ENCODE measurements at regions not wholly inside any gene's neighbourhood (a gene's known extent, or its start where the extent isn't known, plus 50 kb on each side); places are given as distances from the start of the nearest gene placed in this dataset.
"Not testable (repeated sequence)": the region's sequence is repeated elsewhere in the genome, so short reads cannot be mapped to it uniquely, and the experiment has no call there.

DNA sequence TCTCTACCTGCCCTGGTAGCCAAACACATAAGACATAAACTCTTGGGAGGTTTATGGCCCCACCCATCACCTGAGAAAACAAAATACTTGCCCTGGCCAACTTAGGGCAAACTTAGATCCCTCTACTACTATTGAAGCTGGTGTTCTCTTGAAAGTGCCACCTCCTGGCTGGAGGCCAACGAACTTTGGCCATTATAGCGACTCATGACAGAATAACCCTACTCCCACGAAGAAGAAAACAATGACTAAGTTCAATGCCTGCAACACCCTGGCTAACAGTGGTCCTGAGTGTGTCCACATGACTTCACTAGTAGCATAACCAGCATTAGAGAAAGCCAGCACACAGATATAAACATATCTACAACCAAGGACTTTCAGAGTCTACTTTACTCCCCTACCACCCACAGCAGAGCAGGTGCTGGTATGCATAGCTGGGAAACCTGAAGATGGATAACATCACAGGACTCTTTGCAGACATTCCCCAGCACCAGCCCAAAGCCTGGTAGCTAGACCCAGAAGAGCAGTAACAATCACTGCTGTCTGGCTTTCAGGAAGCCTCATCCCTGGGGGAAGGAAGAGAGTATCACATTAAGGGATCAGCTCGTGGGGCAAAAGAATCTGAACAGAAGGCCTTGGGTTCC lies 81.0 kb downstream of the SLC30A10 start:
- no peaks in the 10 kb centered on the region for H3K27me3 ChIP-seq (ENCODE audit: control insufficient read depth, insufficient read depth, low read length)
- no peak for DNase-seq

DNA sequence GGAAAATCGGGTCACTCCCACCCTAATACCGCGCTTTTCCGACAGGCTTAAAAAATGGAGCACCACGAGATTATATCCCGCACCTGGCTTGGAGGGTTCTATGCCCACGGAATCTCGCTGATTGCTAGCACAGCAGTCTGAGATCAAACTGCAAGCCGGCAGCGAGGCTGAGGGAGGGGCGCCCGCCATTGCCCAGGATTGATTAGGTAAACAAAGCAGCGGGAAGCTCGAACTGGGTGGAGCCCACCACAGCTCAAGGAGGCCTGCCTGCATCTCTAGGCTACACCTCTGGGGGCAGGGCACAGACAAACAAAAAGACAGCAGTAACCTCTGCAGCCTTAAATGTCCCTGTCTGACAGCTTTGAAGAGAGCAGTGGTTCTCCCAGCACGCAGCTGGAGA lies 88.8 kb downstream of the SLC30A10 start:
- H3K4me3 ChIP-seq (ENCODE audit: insufficient read depth, low read depth, low read length); dilution Hi-C loops (cut with HindIII; ENCODE audit: low sequenced_read_pairs, unreplicated experiment): not testable (repeated sequence)

More for the DNA sequence above, 81.0 kb downstream of the SLC30A10 start:
- dilution Hi-C loops (cut with HindIII; ENCODE audit: low sequenced_read_pairs, unreplicated experiment) (no loop called here), intact Hi-C loops (cut with micrococcal nuclease) (no loop called here), in situ Hi-C loops (cut with MboI; ENCODE audit: low sequenced_read_pairs) (no loop called here)
- TF ChIP-seq RCOR1 (IDR thresholded peaks at IDR 0.05; ENCODE audit: insufficient replicate concordance, low read length) = no peak
- Histone ChIP-seq H4K20me1 (ENCODE audit: insufficient read depth, low read length) (no peaks in the 10 kb centered on the region), H2AFZ (replicated peaks; ENCODE audit: low read length, poor library complexity) (no peak overlapping the region), H3K27ac (ENCODE audit: insufficient read depth, low read length) (no peak overlapping the region), H4K5ac (ENCODE audit: low read depth, low read length) (no peak overlapping the region), H2BK5ac (ENCODE audit: low read depth, low read length, poor library complexity, severe bottlenecking) (no peak overlapping the region), H2AK5ac (ENCODE audit: low read depth, low read length) (no peak overlapping the region), H2BK15ac (ENCODE audit: low read depth, low read length) (no peak overlapping the region), H3K4me2 (ENCODE audit: low read depth, low read length) (no peak overlapping the region), H4K8ac (ENCODE audit: low read depth in 2 of 2, low read length in 2 of 2) (no peak overlapping the region), H3K9me3 (ENCODE audit: control insufficient read depth, insufficient read depth, low read length) (no peaks in the 10 kb centered on the region), H3K36me3 (ENCODE audit: control insufficient read depth, insufficient read depth, low read length) (no peaks in the 10 kb centered on the region), H3K79me1 (ENCODE audit: low read depth in 1 of 2, low read length in 2 of 2) (no peaks in the 10 kb centered on the region), H3K23ac (ENCODE audit: low read depth, low read length) (no peak overlapping the region), H3K4me1 (ENCODE audit: control insufficient read depth, insufficient read depth, low read length) (no peaks in the 10 kb centered on the region), H3K4me3 (ENCODE audit: insufficient read depth, low read depth, low read length) (no peak overlapping the region), H3K14ac (replicated peaks; ENCODE audit: low read depth, low read length) (no peak overlapping the region), H3K9me1 (ENCODE audit: insufficient read depth, low read length) (no peaks in the 10 kb centered on the region), H4K91ac (ENCODE audit: insufficient read depth, low read depth, low read length) (no peak overlapping the region), H2BK120ac (ENCODE audit: low read depth, low read length) (no peak overlapping the region), H2AK9ac (replicated peaks; ENCODE audit: low read depth, low read length, poor library complexity) (no peak overlapping the region), H3K4ac (ENCODE audit: low read depth, low read length) (no peak overlapping the region), H2BK20ac (ENCODE audit: low read depth, low read length) (no peak overlapping the region), H3K56ac (ENCODE audit: extremely low read depth, insufficient read depth, low read length) (no peak overlapping the region), H3K9ac (ENCODE audit: low read depth, low read length) (no peak overlapping the region), H3K18ac (ENCODE audit: low read depth, low read length) (no peak overlapping the region)
- POLR2A ChIA-PET (ENCODE audit: unreplicated experiment) = no interaction called here
- WGBS, 2 experiments (ENCODE audit: extremely low coverage in 2 of 2, insufficient read length in 1 of 2) = 48% methylated on average over 2 of the region's 4 CpGs; no CpG with 5 or more reads in 1 of the 2 experiments
- no peak for ATAC-seq (ENCODE audit: low read depth)
- BruUV-seq (replicated peaks) = no TSS peak
- CTCF ChIA-PET = no interaction called here

More for the DNA sequence above, 88.8 kb downstream of the SLC30A10 start:
- CTCF ChIA-PET; H3K4me1 ChIP-seq (ENCODE audit: control insufficient read depth, insufficient read depth, low read length); DNase-seq; H3K14ac ChIP-seq (replicated peaks; ENCODE audit: low read depth, low read length); H3K9me3 ChIP-seq (ENCODE audit: control insufficient read depth, insufficient read depth, low read length); H4K5ac ChIP-seq (ENCODE audit: low read depth, low read length); H2BK20ac ChIP-seq (ENCODE audit: low read depth, low read length); H2AFZ ChIP-seq (replicated peaks; ENCODE audit: low read length, poor library complexity); ATAC-seq (ENCODE audit: low read depth); POLR2A ChIA-PET (ENCODE audit: unreplicated experiment); H2BK5ac ChIP-seq (ENCODE audit: low read depth, low read length, poor library complexity, severe bottlenecking); H3K4ac ChIP-seq (ENCODE audit: low read depth, low read length); H3K27ac ChIP-seq (ENCODE audit: insufficient read depth, low read length); H4K91ac ChIP-seq (ENCODE audit: insufficient read depth, low read depth, low read length); H3K36me3 ChIP-seq (ENCODE audit: control insufficient read depth, insufficient read depth, low read length); H4K8ac ChIP-seq (ENCODE audit: low read depth in 2 of 2, low read length in 2 of 2); BruUV-seq (replicated peaks); H3K56ac ChIP-seq (ENCODE audit: extremely low read depth, insufficient read depth, low read length); H3K18ac ChIP-seq (ENCODE audit: low read depth, low read length); H3K27me3 ChIP-seq (ENCODE audit: control insufficient read depth, insufficient read depth, low read length); H2AK9ac ChIP-seq (replicated peaks; ENCODE audit: low read depth, low read length, poor library complexity); H3K23ac ChIP-seq (ENCODE audit: low read depth, low read length); H3K4me2 ChIP-seq (ENCODE audit: low read depth, low read length); H2AK5ac ChIP-seq (ENCODE audit: low read depth, low read length); H3K79me1 ChIP-seq (ENCODE audit: low read depth in 1 of 2, low read length in 2 of 2); H4K20me1 ChIP-seq (ENCODE audit: insufficient read depth, low read length); in situ Hi-C loops (cut with MboI; ENCODE audit: low sequenced_read_pairs); H2BK15ac ChIP-seq (ENCODE audit: low read depth, low read length); H2BK120ac ChIP-seq (ENCODE audit: low read depth, low read length); H3K9ac ChIP-seq (ENCODE audit: low read depth, low read length); H3K9me1 ChIP-seq (ENCODE audit: insufficient read depth, low read length): not testable (repeated sequence)
- no CpG with 5 or more reads among the region's 15 CpGs for WGBS, 2 experiments (ENCODE audit: extremely low coverage in 2 of 2, insufficient read length in 1 of 2)
- intact Hi-C loops (cut with micrococcal nuclease) = loop anchor here (5.0 to 10.0 kb wide), 3 partner anchors 133 to 938 kb away; no protein-coding TSS in a partner anchor
